Endothelial cell of umbilical vein (primary cell): ENCODE measurements at regions not wholly inside any gene's neighbourhood (a gene's known extent, or its start where the extent isn't known, plus 50 kb on each side); places are given as distances from the start of the nearest gene placed in this dataset.

Source experiments
- EZH2 ChIP-seq: IDR thresholded peaks from 2 replicates; pipeline ENCODE4 v1.6.1; 2012; ENCODE audit warnings: borderline replicate concordance, low read depth, mild to moderate bottlenecking, moderate library complexity, low read length, inconsistent platforms; ENCODE audit not compliant: severe bottlenecking
- POLR2AphosphoS5 ChIP-seq: IDR thresholded peaks from 2 replicates; pipeline ENCODE4 v1.6.1; 2012; ENCODE audit warnings: low read depth, mild to moderate bottlenecking, control low read depth, low read length, moderate library complexity; ENCODE audit not compliant: insufficient read depth
- TF ChIP-seq, protein P1 (sequence below), 2 donors: IDR thresholded peaks; 1 replicate in 1 of 2; 2 replicates in 1 of 2; pipeline ENCODE4 v1.5.1; 2011; ENCODE audit warnings: low read length in 2 of 2, mild to moderate bottlenecking in 2 of 2, moderate library complexity in 2 of 2, control low read depth in 1 of 2, inconsistent platforms in 1 of 2, low read depth in 1 of 2; ENCODE audit not compliant: insufficient read depth in 1 of 2; ENCODE audit errors: extremely low read depth in 1 of 2

DNA sequence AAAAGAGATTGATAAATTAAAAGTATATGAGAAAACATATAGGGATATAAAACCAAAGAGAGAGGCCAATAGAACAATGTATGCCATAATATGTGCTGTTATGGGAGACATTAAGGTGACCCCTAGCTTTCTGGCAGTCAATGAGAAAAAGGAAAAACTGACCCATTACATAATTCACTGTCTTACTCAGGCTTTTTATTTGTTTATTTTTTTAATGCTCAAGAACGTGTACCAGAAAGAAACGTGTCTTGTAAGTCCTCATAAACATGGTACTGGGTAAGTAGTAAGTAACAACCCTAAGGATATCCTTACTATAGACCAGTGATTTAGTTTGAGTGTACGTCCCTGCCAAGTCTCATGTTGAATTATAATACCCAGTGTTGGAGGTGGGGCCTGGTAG is 160.8 kb upstream of the PHACTR1 start:
- TF ChIP-seq, protein P1, sequence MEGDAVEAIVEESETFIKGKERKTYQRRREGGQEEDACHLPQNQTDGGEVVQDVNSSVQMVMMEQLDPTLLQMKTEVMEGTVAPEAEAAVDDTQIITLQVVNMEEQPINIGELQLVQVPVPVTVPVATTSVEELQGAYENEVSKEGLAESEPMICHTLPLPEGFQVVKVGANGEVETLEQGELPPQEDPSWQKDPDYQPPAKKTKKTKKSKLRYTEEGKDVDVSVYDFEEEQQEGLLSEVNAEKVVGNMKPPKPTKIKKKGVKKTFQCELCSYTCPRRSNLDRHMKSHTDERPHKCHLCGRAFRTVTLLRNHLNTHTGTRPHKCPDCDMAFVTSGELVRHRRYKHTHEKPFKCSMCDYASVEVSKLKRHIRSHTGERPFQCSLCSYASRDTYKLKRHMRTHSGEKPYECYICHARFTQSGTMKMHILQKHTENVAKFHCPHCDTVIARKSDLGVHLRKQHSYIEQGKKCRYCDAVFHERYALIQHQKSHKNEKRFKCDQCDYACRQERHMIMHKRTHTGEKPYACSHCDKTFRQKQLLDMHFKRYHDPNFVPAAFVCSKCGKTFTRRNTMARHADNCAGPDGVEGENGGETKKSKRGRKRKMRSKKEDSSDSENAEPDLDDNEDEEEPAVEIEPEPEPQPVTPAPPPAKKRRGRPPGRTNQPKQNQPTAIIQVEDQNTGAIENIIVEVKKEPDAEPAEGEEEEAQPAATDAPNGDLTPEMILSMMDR (IDR thresholded peaks at IDR 0.05; ENCODE audit: extremely low read depth in 1 of 2, insufficient read depth in 1 of 2, low read depth in 1 of 2, low read length in 2 of 2), result no peak
- no peak for TF ChIP-seq EZH2
- TF ChIP-seq POLR2AphosphoS5, result no peak
